Fibroblast of lung (primary cell): ENCODE measurements at regions not wholly inside any gene's neighbourhood (a gene's known extent, or its start where the extent isn't known, plus 50 kb on each side); places are given as distances from the start of the nearest gene placed in this dataset.

Experiments
- EZH2 ChIP-seq: IDR thresholded peaks from 2 replicates; pipeline ENCODE4 v1.5.1; 2012; ENCODE audit warnings: low read length, control low read depth, mild to moderate bottlenecking; ENCODE audit errors: missing control alignments
- TF ChIP-seq, protein P1 (sequence below), 2 donors: IDR thresholded peaks in 1 of 2; conservative IDR thresholded peaks in 1 of 2; 1 replicate in 1 of 2; 2 replicates in 1 of 2; pipeline ENCODE4 v1.5.1; 2011 to 2012; ENCODE audit warnings: low read length in 2 of 2, control low read depth in 1 of 2, inconsistent platforms in 1 of 2, low read depth in 1 of 2, mild to moderate bottlenecking in 1 of 2

- TF ChIP-seq, protein P1, sequence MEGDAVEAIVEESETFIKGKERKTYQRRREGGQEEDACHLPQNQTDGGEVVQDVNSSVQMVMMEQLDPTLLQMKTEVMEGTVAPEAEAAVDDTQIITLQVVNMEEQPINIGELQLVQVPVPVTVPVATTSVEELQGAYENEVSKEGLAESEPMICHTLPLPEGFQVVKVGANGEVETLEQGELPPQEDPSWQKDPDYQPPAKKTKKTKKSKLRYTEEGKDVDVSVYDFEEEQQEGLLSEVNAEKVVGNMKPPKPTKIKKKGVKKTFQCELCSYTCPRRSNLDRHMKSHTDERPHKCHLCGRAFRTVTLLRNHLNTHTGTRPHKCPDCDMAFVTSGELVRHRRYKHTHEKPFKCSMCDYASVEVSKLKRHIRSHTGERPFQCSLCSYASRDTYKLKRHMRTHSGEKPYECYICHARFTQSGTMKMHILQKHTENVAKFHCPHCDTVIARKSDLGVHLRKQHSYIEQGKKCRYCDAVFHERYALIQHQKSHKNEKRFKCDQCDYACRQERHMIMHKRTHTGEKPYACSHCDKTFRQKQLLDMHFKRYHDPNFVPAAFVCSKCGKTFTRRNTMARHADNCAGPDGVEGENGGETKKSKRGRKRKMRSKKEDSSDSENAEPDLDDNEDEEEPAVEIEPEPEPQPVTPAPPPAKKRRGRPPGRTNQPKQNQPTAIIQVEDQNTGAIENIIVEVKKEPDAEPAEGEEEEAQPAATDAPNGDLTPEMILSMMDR (conservative IDR thresholded peaks at IDR 0.05 in 1 of 2, IDR thresholded peaks at IDR 0.05 in 1 of 2; ENCODE audit: low read depth in 1 of 2, low read length in 2 of 2): no peak
- no peak for TF ChIP-seq EZH2
Observed at GRCh38 chr5:72647806-72648205, 140.6 kb upstream of the ZNF366 start.
